Dermis blood vessel endothelial cell (primary cell): ENCODE measurements at regions not wholly inside any gene's neighbourhood (a gene's known extent, or its start where the extent isn't known, plus 50 kb on each side); places are given as distances from the start of the nearest gene placed in this dataset.

Experiments used
- DNase-seq: peaks from one replicate; pipeline ENCODE4 v3.0.0; 2010

DNA sequence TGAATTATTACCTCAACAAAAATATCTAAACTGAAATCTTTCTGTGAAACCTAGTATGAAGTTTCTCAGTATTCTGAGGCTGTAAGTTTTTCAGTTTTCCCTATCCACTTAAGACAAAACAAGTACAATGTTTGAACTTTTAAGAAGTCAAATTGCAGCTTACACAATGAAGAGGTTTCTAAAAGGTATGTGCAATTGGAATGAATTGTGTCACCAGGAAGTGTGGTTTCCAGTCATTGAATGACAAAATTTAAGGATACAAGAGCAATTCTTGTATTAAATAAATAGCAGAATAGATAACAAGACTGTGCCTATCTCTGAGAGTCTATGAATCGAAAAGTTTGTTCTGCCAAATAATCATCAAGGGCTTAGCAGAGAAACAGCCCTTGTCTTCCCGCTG lies 207.3 kb downstream of the ANKRD50 start:
- DNase-seq, result peak; percentile 11

DNA sequence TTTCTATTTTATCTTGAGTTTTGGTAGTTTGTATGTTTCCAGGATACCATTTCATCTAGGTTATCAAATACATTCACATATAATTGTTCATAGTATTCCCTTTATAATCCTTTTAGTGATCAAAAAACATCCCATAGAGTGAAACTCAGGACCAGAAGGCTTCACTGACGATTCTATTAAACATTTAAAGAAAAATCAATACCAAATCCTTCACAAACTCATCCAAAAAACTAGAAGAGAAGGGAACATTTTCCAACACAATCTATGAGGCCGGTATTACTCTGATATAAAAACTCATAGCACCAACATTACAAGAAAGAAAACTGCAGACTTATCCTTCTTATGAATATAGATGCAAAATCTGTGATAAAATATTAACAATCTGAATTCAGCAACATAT lies 203.4 kb downstream of the ANKRD50 start:
- DNase-seq, result no peak

DNA sequence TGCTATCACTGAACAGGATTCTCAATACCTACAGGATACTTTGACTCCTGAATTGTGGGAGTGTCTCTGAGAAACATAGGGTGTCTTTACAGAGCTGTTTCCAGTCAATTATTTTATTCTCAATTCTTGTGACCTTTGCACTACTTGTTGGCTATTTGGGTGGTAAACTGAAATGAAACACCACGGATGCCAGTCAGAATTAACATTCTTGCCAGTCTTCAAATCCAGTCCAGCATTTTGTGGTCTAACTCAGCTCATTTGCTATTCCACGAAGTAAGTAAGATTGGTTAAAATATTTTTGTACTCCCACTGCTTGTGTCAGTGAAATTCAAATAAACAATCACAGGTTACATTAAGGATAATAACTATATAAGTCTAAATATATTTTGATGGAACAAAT lies 197.9 kb downstream of the ANKRD50 start:
- DNase-seq, result no peak

DNA sequence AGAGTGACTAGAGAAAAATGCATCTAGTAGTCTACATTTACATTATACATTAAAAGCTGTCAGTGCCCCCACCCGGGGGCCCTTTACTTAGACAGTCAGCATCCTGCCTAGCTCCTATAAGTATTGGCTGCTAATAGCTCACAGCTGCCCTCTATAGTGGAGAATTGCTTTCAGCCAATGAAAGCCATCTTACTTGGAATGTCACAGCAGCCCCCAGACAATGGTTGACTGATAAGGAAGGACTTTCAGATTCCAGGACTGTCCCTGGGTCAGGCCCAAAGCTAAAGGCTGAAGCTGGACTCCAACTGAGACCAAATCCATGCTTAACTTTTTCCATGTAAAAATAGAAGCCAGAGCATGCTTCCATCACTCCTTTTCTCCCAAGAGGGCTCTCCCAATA lies 196.9 kb downstream of the ANKRD50 start:
- DNase-seq, result no peak

DNA sequence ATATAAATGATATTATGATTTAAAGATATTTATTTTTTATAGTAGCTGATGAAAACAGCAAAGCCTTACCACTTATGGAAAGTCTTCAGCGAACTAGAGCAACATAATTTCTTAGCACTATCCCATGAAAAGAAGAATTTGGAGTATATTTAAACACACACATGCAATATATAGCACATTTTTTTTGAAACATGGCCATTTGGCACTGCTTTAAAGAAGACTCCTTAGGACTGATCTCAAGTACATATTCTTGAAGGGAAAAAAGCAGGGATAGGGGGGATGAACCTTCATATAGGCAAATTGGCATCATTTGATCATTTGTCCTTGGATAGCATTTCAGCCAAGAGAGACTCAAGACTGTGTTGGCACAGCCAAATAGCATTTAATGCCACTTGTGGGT lies 193.3 kb downstream of the ANKRD50 start:
- no peak for DNase-seq

DNA sequence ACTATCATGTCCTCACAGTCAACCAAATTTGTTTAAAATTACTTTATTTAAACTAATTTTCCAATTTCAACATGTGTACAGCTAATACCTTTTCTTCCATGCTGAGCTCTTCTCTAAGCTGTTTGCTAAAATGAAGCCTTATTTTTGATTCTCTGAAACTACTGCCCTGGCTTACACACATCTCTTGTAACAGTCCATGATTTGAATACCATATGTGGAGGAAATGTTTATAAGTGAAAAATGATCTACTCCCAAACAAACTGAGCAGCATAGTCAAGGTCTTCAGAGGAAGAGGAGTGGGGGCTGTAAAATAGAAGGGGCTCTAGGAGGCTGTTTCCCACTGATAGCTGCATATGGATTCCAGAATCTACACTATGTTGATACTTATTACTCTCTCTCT lies 188.7 kb downstream of the ANKRD50 start:
- DNase-seq, result no peak

DNA sequence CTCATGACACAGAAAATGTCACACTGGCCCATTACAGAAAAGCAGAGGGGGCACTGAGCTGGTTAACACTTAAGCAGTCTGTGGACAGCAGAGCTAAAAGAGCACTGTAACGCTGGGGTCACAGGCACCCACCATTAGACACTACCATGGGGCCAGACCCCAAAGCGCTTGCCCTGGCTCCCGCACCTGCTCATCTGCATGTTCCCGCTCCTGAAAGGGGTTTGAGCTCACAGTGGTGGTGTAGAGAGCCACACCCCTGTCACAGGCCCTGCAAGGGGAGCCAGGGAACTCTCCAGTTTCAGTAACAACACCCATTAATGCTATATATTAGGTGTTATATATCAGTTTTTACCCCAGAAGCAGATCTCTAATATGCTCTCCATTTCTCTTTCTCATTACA lies 187.0 kb downstream of the ANKRD50 start:
- DNase-seq, result no peak

DNA sequence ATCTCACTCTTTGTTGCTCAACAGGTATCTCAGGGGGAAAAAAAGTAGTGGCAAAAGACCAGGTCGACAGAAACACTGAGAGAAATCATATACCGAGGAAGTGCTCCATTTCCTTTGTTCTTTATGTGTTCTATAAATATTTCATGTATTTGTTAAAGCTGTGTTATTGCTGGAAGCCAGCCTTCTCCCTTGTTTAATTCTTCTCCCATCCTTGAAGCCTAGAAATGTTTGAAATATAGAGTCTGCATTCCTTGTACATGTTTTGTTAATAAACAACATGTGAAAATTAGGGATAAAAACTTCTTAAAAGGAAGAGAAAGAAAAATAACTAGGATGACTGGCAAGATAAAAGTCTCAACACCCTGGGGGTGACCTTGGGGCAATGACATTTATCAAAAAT lies 186.2 kb downstream of the ANKRD50 start:
- peak; percentile 41 for DNase-seq

DNA sequence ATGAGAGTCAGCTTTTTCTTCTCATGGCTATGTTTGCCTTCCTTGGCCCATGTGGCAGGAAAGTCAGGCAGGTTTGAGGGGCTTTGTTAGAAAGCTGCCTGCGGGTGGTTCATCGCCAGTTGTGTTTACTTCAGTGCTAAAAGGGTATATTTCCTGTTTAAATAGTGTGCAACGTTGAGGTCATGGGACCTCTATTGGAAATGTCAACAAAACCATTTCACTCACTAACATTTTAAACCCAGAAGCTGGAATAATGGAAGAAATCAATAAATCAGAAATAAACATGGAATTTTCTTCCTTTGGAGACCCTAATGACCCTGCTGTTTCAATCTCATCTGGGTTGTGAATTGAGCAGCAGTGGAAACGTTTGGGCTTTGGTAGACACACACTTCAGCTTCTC lies 185.8 kb downstream of the ANKRD50 start:
- DNase-seq, result peak; percentile 40

DNA sequence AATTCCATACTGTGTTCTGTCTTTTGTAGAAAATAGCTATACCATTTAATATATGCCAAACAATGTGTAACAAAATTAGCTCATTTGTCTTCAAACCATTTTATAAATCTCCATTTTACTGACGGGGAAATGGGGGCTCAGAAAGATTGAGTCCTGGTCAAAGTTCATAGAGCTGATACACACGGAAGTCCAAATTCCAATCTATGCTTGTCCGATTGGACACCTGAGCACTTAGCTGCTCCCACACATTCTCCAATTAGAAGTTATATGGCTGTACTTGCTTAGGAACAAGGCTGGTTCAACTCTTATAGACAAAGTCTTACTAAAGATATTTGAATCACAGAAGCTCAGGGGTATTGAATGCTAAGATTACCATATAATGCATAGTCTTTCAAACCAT lies 185.2 kb downstream of the ANKRD50 start:
- no peak for DNase-seq

DNA sequence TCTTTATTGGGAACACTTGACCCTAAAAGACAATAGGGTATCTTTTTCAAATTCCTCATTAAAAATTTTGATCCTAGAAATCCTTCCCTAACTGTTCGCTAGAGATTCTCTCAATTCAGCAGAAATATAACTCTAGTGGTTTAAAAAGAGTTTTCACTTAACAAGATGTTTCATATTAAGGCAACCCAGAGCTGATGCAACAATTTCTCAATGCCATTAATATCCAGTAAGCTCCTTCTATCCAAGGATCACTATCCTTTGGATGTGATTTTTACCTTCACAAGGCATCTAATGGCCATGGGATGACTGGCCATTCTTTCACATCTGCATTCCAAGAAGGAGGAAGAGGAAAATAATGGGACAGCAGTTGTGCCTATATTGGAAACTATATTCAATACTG lies 183.4 kb downstream of the ANKRD50 start:
- DNase-seq, result no peak

DNA sequence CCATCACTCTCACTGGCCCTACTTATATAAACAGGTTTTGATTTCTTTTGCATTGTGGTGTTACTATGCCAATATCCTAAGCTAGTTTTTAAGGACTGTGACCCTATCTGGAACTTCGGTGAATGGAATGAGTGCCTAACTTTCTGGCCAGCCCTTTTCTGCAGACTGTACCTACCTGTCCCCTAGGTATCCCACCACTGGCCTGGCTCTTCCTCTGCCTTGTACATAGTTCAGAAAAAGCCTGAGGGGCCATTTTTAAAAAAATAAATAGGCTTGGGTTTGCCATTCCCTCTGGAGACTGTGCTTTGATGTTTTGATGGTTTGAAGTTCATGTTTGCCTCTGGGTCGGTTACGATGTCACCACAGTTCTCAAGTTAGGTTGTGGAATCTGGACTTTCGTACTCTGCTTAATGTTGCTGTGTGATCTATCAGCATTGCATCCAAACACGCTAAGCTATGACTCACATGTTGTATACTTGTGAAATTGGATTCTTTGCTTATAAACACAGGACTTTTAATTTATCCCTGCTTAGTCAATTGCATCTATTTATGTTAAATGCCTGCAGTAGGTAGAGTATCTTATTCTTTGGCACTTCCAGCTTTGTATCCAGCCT lies 182.0 kb downstream of the ANKRD50 start:
- no peak for DNase-seq

DNA sequence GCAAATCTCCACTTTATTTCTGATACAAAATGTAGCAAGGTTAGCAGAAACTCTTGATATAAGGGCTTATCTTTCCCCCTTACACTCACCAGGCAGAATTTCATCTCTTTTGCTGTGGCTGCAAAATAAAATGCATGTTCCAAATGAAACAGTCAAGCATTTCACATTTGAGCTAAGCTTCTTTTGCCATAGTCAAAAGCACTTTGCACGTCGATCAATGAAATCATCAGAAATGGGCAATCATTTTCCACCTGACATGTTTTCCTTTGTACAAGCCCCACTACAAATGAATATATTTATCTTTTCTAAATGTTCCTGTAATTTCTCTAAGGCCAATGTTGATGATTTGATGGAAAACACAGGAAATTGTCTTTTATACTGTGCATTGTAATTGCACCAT lies 178.4 kb downstream of the ANKRD50 start:
- DNase-seq, result no peak

DNA sequence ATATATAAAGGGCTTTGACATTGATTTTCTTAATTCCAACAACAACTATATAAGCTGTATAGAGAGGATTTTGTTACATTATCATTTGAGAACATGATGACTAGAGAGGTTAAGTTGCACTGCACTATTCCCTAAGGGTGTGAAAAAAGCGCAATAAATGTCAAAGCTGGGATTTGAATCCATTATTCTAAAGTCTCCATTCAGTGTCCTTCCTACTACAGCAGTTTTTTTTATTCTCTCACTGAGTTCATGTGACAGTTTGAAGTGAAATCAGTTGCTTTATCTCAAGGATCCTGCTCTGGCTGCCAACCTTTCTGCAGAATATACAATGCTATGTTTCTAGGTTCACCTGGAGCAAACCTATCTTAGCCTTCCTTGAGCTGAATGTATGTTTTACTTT lies 177.5 kb downstream of the ANKRD50 start:
- DNase-seq, result no peak

DNA sequence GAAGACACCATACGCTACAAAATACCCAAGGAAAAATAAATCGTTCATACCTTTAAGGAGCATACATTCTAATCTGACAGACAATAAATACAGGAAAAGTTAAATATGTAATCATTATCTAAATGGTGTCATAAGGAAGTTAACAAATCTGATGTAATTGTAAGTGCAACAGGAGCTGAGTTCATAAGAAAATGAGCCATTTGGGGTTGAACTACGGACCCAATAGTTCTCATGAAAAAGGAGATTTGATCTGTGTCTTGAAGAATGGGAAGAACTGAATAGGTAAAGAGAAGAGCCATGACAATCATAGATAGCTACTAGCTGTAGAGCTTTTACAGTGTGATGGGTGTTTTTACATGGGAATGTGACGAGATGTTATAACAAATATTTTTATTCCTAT lies 175.6 kb downstream of the ANKRD50 start:
- no peak for DNase-seq

DNA sequence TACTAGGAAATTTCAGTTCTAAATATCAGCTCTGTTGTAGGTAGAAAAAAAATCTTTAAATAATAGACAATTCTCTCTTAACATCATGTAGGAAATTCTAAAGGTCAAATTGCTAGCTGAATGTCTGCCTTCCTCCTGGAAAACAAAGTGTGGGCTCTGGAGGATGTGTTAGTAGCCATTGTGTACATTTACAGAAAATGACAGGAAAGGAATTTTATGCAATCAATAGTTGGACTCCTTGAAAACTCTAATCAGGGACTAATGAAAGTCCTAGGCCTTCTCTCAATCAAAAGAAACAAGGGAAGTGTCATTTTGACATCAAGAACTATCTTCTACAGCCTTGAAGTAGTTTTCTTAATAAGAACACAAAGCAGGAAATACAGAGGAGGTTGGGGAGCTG lies 174.6 kb downstream of the ANKRD50 start:
- DNase-seq, result peak; percentile 41

DNA sequence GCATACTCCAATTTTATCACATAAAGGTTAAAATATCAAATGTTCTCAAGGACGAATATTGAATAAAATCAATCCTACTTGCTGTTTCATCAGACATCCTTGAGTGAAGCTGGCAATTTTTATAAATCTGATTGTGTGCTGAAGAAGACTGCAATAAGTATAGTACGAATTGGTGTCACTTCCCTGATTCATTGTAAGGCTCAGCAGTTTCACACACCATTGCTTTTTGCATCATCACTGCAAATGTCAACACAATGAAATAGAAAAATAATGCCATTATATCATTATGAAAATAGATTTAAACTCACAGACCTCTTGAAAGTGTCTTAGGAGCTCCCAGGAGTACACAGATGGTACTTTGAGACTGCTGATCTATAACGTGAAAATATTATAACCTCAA lies 172.5 kb downstream of the ANKRD50 start:
- no peak for DNase-seq

DNA sequence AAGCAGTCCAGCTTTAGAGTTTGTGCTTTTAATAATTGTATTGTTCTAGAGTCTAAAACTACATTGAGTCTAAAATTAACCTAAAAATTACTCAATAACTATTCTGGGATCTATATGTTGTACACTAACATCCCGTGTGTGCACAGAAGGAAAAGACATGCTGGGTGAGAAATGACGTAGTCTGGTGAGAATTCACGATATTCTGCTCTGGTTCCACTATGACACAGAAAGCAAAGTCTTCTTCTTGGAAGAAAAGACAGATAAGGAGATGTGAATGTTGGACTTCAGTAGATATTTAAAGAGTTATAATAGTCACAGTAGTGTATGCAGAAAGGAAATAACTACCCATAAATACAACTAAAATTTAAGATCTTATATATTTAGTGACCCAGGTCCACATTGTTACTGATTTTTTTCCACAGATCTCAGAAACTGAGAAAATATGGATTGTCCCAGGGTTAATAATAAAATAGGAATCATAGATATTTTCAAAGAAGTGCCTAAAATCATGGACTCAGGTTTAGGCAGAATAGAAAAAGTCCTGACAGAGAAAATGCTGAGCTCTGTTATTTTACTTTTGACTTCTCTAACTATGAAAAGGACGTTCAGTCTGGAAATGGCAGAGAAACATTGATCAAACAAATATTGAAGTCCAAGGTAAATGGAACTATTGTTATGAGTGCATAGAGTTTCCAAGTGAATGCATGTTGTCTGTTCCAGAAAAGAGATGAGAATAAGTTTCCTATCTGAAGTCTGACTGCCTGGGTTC lies 170.7 kb downstream of the ANKRD50 start:
- no peak for DNase-seq

DNA sequence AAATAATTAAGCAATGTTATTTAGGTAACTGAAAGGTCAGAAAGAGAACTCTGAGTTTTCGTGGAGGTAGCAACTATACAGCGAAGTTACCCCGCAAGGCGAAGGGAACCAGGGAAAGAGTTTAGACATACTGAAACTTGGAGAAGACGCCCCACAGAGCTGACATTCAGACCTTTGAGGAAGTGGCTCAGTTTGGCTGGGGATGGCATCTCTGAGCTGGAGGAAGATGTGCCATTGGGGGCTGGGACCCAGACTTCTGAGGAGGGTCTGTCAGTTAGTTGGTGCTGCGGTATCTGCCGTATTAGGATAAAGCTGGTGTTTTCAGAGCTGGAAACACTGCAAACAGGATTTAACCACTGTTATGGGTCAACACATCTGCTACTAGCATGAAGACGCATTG lies 156.6 kb downstream of the ANKRD50 start:
- DNase-seq, result no peak

DNA sequence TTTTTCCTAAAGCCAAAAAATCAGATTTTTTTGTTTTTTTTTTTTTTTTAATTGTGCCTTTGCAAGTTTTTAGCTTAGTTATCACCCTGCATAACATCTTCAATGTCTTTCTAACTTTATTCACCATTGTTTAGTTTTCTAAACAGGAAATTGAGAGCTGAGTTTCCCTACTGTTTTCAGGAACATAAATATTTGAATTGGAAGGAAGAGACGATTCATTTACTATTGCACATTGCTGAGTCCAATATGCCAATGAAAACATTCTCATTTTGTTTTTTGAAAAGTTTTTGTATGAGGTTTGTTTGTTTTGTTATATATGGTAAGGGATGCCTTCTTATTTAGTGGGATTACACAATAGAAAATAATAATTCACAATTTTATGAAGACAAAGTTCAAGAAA lies 148.4 kb downstream of the ANKRD50 start:
- DNase-seq, result peak; percentile 52

DNA sequence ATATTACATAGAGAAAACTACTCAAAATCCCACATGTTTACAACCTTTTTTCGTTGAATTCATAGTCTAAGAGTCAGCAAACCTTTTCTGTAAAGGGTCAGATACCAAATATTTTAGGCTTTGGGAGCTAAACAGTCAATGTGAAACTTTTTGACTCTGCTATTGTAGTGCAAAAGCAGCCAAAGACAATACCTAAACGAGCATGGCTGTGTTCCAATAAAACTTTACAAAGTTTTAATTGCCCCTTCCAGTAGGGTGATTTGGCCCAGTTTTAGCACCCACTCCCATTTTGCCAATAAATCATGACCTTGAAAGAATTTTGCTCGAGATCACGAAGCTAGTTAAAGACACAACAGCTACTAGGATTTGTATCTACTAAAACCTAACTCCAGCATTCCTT lies 147.2 kb downstream of the ANKRD50 start:
- DNase-seq, result no peak

DNA sequence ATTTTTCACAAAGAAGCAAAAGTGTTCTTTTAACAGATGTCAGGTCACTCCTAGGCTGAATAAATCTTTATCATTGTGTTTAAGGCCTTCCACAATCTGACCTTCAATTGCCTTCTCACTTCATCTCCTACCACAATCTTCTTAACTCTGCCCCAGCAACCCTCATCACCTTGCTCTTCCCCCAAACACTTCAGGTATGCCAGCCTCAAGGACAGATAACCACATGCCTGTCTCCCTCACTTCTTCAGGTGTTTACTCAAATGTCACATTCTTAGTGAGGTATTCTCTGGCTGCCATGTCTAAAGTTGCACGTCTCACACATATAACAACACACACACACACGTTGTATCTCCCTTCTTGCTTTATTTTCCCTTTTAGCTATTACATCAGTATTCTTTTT lies 146.5 kb downstream of the ANKRD50 start:
- no peak for DNase-seq

DNA sequence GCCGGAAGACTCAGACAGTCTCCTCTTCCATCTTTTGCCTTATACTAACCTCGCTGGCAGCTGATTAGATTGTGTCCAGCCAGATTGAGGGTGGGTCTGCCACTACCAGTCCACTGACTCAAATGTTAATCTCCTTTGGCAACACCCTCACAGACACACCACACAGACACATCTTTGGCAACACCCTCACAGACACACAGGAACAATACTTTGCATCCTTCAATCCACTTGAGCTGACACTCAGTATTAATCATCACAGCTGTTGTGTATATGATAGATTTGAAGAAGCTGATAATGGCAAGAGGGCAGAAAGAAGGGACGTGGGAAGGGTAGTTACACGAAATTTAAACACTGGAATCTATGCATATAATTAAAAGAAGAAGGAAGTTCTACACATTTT lies 139.5 kb downstream of the ANKRD50 start:
- DNase-seq, result no peak

DNA sequence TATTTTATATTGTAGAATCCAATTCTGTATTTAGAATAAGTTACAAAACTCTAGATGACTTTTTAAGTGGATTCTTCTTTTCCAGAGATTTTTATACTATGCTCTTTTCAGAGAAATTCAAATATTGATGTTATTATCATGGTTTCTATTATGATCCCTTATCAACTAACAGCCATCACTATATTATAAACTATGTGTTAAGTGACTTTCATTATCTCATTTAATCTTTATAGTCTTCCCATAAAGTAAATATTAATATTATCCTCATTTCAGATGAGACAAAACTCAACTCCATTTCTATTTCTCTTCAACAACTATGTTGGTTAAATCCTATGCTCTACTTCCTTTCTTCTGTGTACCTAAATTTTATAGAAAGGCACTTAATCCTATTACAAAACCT lies 132.6 kb downstream of the ANKRD50 start:
- no peak for DNase-seq

DNA sequence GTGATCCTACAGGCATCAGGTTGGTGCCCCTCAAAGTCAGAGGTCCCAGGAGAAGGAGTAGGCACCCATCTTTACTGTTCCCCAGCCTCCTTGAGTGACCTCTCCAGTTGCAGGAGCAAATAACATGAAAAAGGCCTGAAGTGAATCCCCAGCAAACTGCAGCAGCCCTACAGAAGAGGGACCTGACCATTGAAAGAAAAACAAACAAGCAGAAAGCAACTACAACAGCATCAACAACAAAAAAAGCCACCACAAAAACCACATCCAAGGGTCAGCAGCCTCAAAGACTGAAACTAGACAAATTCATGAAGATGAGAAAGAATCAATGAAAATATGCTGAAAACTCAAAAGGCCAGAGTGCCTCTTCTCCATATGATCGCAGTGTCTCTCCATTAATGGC lies 128.7 kb downstream of the ANKRD50 start:
- DNase-seq, result no peak
